ENCODE measurements at regions not wholly inside any gene's neighbourhood (a gene's known extent, or its start where the extent isn't known, plus 50 kb on each side); places are given as distances from the start of the nearest gene placed in this dataset.

DNA sequence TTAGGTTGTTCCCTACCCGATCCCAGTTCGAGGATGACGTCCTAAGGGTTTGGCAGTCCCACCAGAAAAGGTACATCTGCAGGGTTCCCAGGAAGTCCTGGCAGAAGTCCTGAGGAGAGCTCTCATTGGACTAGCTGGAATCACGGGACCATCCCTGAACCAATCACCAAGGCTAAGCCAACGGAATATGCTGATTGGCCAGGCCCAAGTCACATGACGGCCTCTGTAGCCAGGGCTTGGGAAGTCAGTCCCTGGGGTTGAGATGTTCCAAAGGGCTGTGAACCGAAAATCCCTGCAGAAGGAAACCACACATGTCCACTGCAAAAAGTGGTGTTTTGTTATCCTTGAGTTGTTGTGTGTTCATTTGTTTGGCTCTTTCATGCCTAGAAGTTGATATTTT, 68.2 kb upstream of the ZNF423 start:
- TF ChIP-seq CTCF (IDR thresholded peaks at IDR 0.05; ENCODE audit: low read length) (no peak), EZH2phosphoT487 (IDR thresholded peaks at IDR 0.05; ENCODE audit: low read length) (no peak), EZH2 (optimal IDR thresholded peaks at IDR 0.05; ENCODE audit: low read depth, low read length) (no peak)
